ENCODE measurements at regions not wholly inside any gene's neighbourhood (a gene's known extent, or its start where the extent isn't known, plus 50 kb on each side); places are given as distances from the start of the nearest gene placed in this dataset.

GRCh38 chr12:58296863-58297262, 355.5 kb downstream of the ATP23 start:
- TF ChIP-seq EZH2 (IDR thresholded peaks at IDR 0.05; ENCODE audit: borderline replicate concordance, low read length) (no peak), CTCF (IDR thresholded peaks at IDR 0.05; ENCODE audit: low read length) (no peak)
- no peaks in the 10 kb centered on the region for H3K9me2 ChIP-seq (ENCODE audit: low read depth, low read length)
- H3F3A ChIP-seq (ENCODE audit: insufficient read depth, low read length), result no peaks in the 10 kb centered on the region
- no peak overlapping the region for H2AFZ ChIP-seq (ENCODE audit: low read length)
- no peak overlapping the region for H3K27ac ChIP-seq (ENCODE audit: low read depth, low read length, poor library complexity, severe bottlenecking)
- no peak overlapping the region for H3K4me3 ChIP-seq (ENCODE audit: low read depth, low read length, poor library complexity, severe bottlenecking)
- H3K36me3 ChIP-seq (ENCODE audit: insufficient read depth, low read length), result no peaks in the 10 kb centered on the region
- H3K9me3 ChIP-seq (ENCODE audit: low read length), result no peaks in the 10 kb centered on the region
- no peaks in the 10 kb centered on the region for H3K4me1 ChIP-seq (ENCODE audit: insufficient read depth, low read length, severe bottlenecking)
- no peaks in the 10 kb centered on the region for H4K20me1 ChIP-seq (ENCODE audit: insufficient read depth, low read length)
- no peak overlapping the region for H3K4me2 ChIP-seq (ENCODE audit: low read length)
- H3K9ac ChIP-seq (ENCODE audit: low read length), result no peak overlapping the region
- H3K27me3 ChIP-seq (ENCODE audit: insufficient read depth, low read length), result no peaks in the 10 kb centered on the region
- no peaks in the 10 kb centered on the region for H3K79me2 ChIP-seq (ENCODE audit: insufficient read depth, low read length)

- Histone ChIP-seq H3K27ac (ENCODE audit: low read depth, low read length, poor library complexity, severe bottlenecking) (no peak overlapping the region), H3K4me2 (ENCODE audit: low read length) (no peak overlapping the region), H3F3A (ENCODE audit: insufficient read depth, low read length) (no peaks in the 10 kb centered on the region), H3K9ac (ENCODE audit: low read length) (no peak overlapping the region), H3K79me2 (ENCODE audit: insufficient read depth, low read length) (no peaks in the 10 kb centered on the region), H3K9me3 (ENCODE audit: low read length) (no peaks in the 10 kb centered on the region), H2AFZ (ENCODE audit: low read length) (no peak overlapping the region), H3K4me3 (ENCODE audit: low read depth, low read length, poor library complexity, severe bottlenecking) (no peak overlapping the region), H3K36me3 (ENCODE audit: insufficient read depth, low read length) (no peaks in the 10 kb centered on the region), H3K9me2 (ENCODE audit: low read depth, low read length) (no peaks in the 10 kb centered on the region), H4K20me1 (ENCODE audit: insufficient read depth, low read length) (no peaks in the 10 kb centered on the region), H3K4me1 (ENCODE audit: insufficient read depth, low read length, severe bottlenecking) (no peaks in the 10 kb centered on the region), H3K27me3 (ENCODE audit: insufficient read depth, low read length) (no peaks in the 10 kb centered on the region)
- TF ChIP-seq EZH2 (IDR thresholded peaks at IDR 0.05; ENCODE audit: borderline replicate concordance, low read length) (no peak), CTCF (IDR thresholded peaks at IDR 0.05; ENCODE audit: low read length) (no peak)
These were observed 357.4 kb downstream of the ATP23 start for GRCh38 chr12:58298803-58299202.

- Histone ChIP-seq H3K9me3 (ENCODE audit: low read length) (no peaks in the 10 kb centered on the region), H3K4me1 (ENCODE audit: insufficient read depth, low read length, severe bottlenecking) (no peaks in the 10 kb centered on the region), H3F3A (ENCODE audit: insufficient read depth, low read length) (no peaks in the 10 kb centered on the region), H3K27me3 (ENCODE audit: insufficient read depth, low read length) (no peaks in the 10 kb centered on the region), H3K9ac (ENCODE audit: low read length) (no peak overlapping the region), H3K9me2 (ENCODE audit: low read depth, low read length) (no peaks in the 10 kb centered on the region), H3K36me3 (ENCODE audit: insufficient read depth, low read length) (no peaks in the 10 kb centered on the region), H3K27ac (ENCODE audit: low read depth, low read length, poor library complexity, severe bottlenecking) (no peak overlapping the region), H3K79me2 (ENCODE audit: insufficient read depth, low read length) (no peaks in the 10 kb centered on the region), H4K20me1 (ENCODE audit: insufficient read depth, low read length) (no peaks in the 10 kb centered on the region), H3K4me3 (ENCODE audit: low read depth, low read length, poor library complexity, severe bottlenecking) (no peak overlapping the region), H2AFZ (ENCODE audit: low read length) (no peak overlapping the region), H3K4me2 (ENCODE audit: low read length) (no peak overlapping the region)
- TF ChIP-seq EZH2 (IDR thresholded peaks at IDR 0.05; ENCODE audit: borderline replicate concordance, low read length), result no peak
- TF ChIP-seq CTCF (IDR thresholded peaks at IDR 0.05; ENCODE audit: low read length), result no peak
These were observed 358.0 kb downstream of the ATP23 start for GRCh38 chr12:58299371-58299770.
